ENCODE measurements at regions not wholly inside any gene's neighbourhood (a gene's known extent, or its start where the extent isn't known, plus 50 kb on each side); places are given as distances from the start of the nearest gene placed in this dataset.

DNA sequence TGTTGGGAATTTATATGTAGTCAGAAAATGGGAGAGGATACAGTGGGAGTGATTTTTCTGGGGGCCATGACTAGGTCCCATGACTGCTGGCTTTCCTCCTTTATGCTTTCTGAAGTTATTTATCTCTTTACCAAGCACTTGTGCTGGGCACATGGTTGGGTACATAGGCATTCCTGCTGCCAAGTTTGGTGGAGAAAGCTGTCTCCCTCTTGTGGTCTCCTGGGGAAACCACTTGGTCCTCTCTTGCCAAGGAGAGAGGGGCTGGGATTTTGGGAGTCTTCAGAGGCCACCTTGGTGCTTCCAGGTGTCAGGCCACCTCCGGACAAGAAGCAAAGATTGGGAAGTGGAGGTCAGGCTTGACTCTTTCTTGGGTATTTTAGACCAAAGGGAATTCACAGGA lies 120.2 kb upstream of the KCNE2 start:
- TF ChIP-seq CTCF (IDR thresholded peaks at IDR 0.05) = peak; percentile 17 to 62 (median 53)
- TF ChIP-seq POLR2A (IDR thresholded peaks at IDR 0.05) = no peak
